ENCODE measurements at regions not wholly inside any gene's neighbourhood (a gene's known extent, or its start where the extent isn't known, plus 50 kb on each side); places are given as distances from the start of the nearest gene placed in this dataset.

GRCh38 chr4:127414951-127415606, 217.7 kb upstream of the INTU start:
- TF ChIP-seq, protein P1, sequence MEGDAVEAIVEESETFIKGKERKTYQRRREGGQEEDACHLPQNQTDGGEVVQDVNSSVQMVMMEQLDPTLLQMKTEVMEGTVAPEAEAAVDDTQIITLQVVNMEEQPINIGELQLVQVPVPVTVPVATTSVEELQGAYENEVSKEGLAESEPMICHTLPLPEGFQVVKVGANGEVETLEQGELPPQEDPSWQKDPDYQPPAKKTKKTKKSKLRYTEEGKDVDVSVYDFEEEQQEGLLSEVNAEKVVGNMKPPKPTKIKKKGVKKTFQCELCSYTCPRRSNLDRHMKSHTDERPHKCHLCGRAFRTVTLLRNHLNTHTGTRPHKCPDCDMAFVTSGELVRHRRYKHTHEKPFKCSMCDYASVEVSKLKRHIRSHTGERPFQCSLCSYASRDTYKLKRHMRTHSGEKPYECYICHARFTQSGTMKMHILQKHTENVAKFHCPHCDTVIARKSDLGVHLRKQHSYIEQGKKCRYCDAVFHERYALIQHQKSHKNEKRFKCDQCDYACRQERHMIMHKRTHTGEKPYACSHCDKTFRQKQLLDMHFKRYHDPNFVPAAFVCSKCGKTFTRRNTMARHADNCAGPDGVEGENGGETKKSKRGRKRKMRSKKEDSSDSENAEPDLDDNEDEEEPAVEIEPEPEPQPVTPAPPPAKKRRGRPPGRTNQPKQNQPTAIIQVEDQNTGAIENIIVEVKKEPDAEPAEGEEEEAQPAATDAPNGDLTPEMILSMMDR (IDR thresholded peaks at IDR 0.05) = no peak
- no peak for TF ChIP-seq POLR2A (IDR thresholded peaks at IDR 0.05)
